ENCODE measurements at regions not wholly inside any gene's neighbourhood (a gene's known extent, or its start where the extent isn't known, plus 50 kb on each side); places are given as distances from the start of the nearest gene placed in this dataset.
"Not testable (repeated sequence)": the region's sequence is repeated elsewhere in the genome, so short reads cannot be mapped to it uniquely, and the experiment has no call there.

- Histone ChIP-seq H3K9ac (ENCODE audit: low read length in 5 of 5) (no peak overlapping the region), H3K4me3 (ENCODE audit: low read depth in 1 of 5, low read length in 5 of 5) (no peak overlapping the region), H3K27ac (ENCODE audit: low read depth, low read length) (no peak overlapping the region), H3K27me3 (ENCODE audit: control insufficient read depth in 5 of 5, insufficient read depth in 4 of 5, low read length in 5 of 5) (no peaks in the 10 kb centered on the region), H3K9me3 (ENCODE audit: control insufficient read depth in 5 of 5, low read length in 5 of 5) (no peaks in the 10 kb centered on the region), H3K36me3 (ENCODE audit: control insufficient read depth in 5 of 5, insufficient read depth in 5 of 5, low read length in 5 of 5) (no peaks in the 10 kb centered on the region), H3K4me1 (ENCODE audit: control insufficient read depth in 5 of 5, insufficient read depth in 5 of 5, low read length in 5 of 5) (peaks cover 0 to 4% (median 0%) of the 10 kb centered on the region in 5 donors)
These were observed 731.0 kb downstream of the EPHA7 start for GRCh38 chr6:92688342-92688741.

- no peaks in the 10 kb centered on the region for H3K27me3 ChIP-seq (ENCODE audit: control insufficient read depth in 5 of 5, insufficient read depth in 4 of 5, low read length in 5 of 5)
- H3K9me3 ChIP-seq (ENCODE audit: control insufficient read depth in 5 of 5, low read length in 5 of 5), result no peaks in the 10 kb centered on the region
- H3K4me3 ChIP-seq (ENCODE audit: low read depth in 1 of 5, low read length in 5 of 5), result no peak overlapping the region
- H3K36me3 ChIP-seq (ENCODE audit: control insufficient read depth in 5 of 5, insufficient read depth in 5 of 5, low read length in 5 of 5), result no peaks in the 10 kb centered on the region
- no peak overlapping the region for H3K27ac ChIP-seq (ENCODE audit: low read depth, low read length)
- no peak overlapping the region for H3K9ac ChIP-seq (ENCODE audit: low read length in 5 of 5)
- H3K4me1 ChIP-seq (ENCODE audit: control insufficient read depth in 5 of 5, insufficient read depth in 5 of 5, low read length in 5 of 5), result peaks cover 0 to 4% (median 0%) of the 10 kb centered on the region in 5 donors
These were observed 732.1 kb downstream of the EPHA7 start for GRCh38 chr6:92687278-92687677.

- Histone ChIP-seq H3K4me3 (ENCODE audit: low read depth in 1 of 5, low read length in 5 of 5) (no peak overlapping the region), H3K36me3 (ENCODE audit: control insufficient read depth in 5 of 5, insufficient read depth in 5 of 5, low read length in 5 of 5) (no peaks in the 10 kb centered on the region), H3K27me3 (ENCODE audit: control insufficient read depth in 5 of 5, insufficient read depth in 4 of 5, low read length in 5 of 5) (no peaks in the 10 kb centered on the region), H3K9ac (ENCODE audit: low read length in 5 of 5) (no peak overlapping the region), H3K27ac (ENCODE audit: low read depth, low read length) (no peak overlapping the region), H3K9me3 (ENCODE audit: control insufficient read depth in 5 of 5, low read length in 5 of 5) (no peaks in the 10 kb centered on the region), H3K4me1 (ENCODE audit: control insufficient read depth in 5 of 5, insufficient read depth in 5 of 5, low read length in 5 of 5) (peaks cover 0 to 4% (median 0%) of the 10 kb centered on the region in 5 donors)
These were observed 735.0 kb downstream of the EPHA7 start for GRCh38 chr6:92684386-92684785.

GRCh38 chr6:92683748-92684147 is 735.6 kb downstream of the EPHA7 start:
- H3K27me3 ChIP-seq (ENCODE audit: control insufficient read depth in 5 of 5, insufficient read depth in 4 of 5, low read length in 5 of 5), result no peaks in the 10 kb centered on the region
- no peaks in the 10 kb centered on the region for H3K36me3 ChIP-seq (ENCODE audit: control insufficient read depth in 5 of 5, insufficient read depth in 5 of 5, low read length in 5 of 5)
- no peaks in the 10 kb centered on the region for H3K9me3 ChIP-seq (ENCODE audit: control insufficient read depth in 5 of 5, low read length in 5 of 5)
- no peak overlapping the region for H3K27ac ChIP-seq (ENCODE audit: low read depth, low read length)
- no peak overlapping the region for H3K4me3 ChIP-seq (ENCODE audit: low read depth in 1 of 5, low read length in 5 of 5)
- peaks cover 0 to 4% (median 0%) of the 10 kb centered on the region in 5 donors for H3K4me1 ChIP-seq (ENCODE audit: control insufficient read depth in 5 of 5, insufficient read depth in 5 of 5, low read length in 5 of 5)
- H3K9ac ChIP-seq (ENCODE audit: low read length in 5 of 5), result no peak overlapping the region

- H3K27ac ChIP-seq (ENCODE audit: low read depth, low read length), result no peak overlapping the region
- H3K36me3 ChIP-seq (ENCODE audit: control insufficient read depth in 5 of 5, insufficient read depth in 5 of 5, low read length in 5 of 5), result no peaks in the 10 kb centered on the region
- no peaks in the 10 kb centered on the region for H3K27me3 ChIP-seq (ENCODE audit: control insufficient read depth in 5 of 5, insufficient read depth in 4 of 5, low read length in 5 of 5)
- no peaks in the 10 kb centered on the region for H3K9me3 ChIP-seq (ENCODE audit: control insufficient read depth in 5 of 5, low read length in 5 of 5)
- no peak overlapping the region for H3K9ac ChIP-seq (ENCODE audit: low read length in 5 of 5)
- H3K4me1 ChIP-seq (ENCODE audit: control insufficient read depth in 5 of 5, insufficient read depth in 5 of 5, low read length in 5 of 5), result no peaks in the 10 kb centered on the region
- H3K4me3 ChIP-seq (ENCODE audit: low read depth in 1 of 5, low read length in 5 of 5), result no peak overlapping the region
These were observed 736.6 kb downstream of the EPHA7 start for GRCh38 chr6:92682516-92683398.

- H3K9ac ChIP-seq (ENCODE audit: low read length in 5 of 5), result no peak overlapping the region
- no peaks in the 10 kb centered on the region for H3K36me3 ChIP-seq (ENCODE audit: control insufficient read depth in 5 of 5, insufficient read depth in 5 of 5, low read length in 5 of 5)
- no peaks in the 10 kb centered on the region for H3K4me1 ChIP-seq (ENCODE audit: control insufficient read depth in 5 of 5, insufficient read depth in 5 of 5, low read length in 5 of 5)
- no peaks in the 10 kb centered on the region for H3K27me3 ChIP-seq (ENCODE audit: control insufficient read depth in 5 of 5, insufficient read depth in 4 of 5, low read length in 5 of 5)
- no peak overlapping the region for H3K27ac ChIP-seq (ENCODE audit: low read depth, low read length)
- no peaks in the 10 kb centered on the region for H3K9me3 ChIP-seq (ENCODE audit: control insufficient read depth in 5 of 5, low read length in 5 of 5)
- no peak overlapping the region for H3K4me3 ChIP-seq (ENCODE audit: low read depth in 1 of 5, low read length in 5 of 5)
These were observed 738.0 kb downstream of the EPHA7 start for GRCh38 chr6:92681401-92681800.

GRCh38 chr6:92671462-92671861 is 747.9 kb downstream of the EPHA7 start:
- H3K9me3 ChIP-seq (ENCODE audit: control insufficient read depth in 5 of 5, low read length in 5 of 5); H3K27ac ChIP-seq (ENCODE audit: low read depth, low read length); H3K4me1 ChIP-seq (ENCODE audit: control insufficient read depth in 5 of 5, insufficient read depth in 5 of 5, low read length in 5 of 5); H3K9ac ChIP-seq (ENCODE audit: low read length in 5 of 5); H3K36me3 ChIP-seq (ENCODE audit: control insufficient read depth in 5 of 5, insufficient read depth in 5 of 5, low read length in 5 of 5); H3K27me3 ChIP-seq (ENCODE audit: control insufficient read depth in 5 of 5, insufficient read depth in 4 of 5, low read length in 5 of 5); H3K4me3 ChIP-seq (ENCODE audit: low read depth in 1 of 5, low read length in 5 of 5): not testable (repeated sequence)

GRCh38 chr6:92667843-92668242 is 751.5 kb downstream of the EPHA7 start:
- no peaks in the 10 kb centered on the region for H3K27me3 ChIP-seq (ENCODE audit: control insufficient read depth in 5 of 5, insufficient read depth in 4 of 5, low read length in 5 of 5)
- no peaks in the 10 kb centered on the region for H3K4me1 ChIP-seq (ENCODE audit: control insufficient read depth in 5 of 5, insufficient read depth in 5 of 5, low read length in 5 of 5)
- H3K4me3 ChIP-seq (ENCODE audit: low read depth in 1 of 5, low read length in 5 of 5), result no peak overlapping the region
- no peaks in the 10 kb centered on the region for H3K9me3 ChIP-seq (ENCODE audit: control insufficient read depth in 5 of 5, low read length in 5 of 5)
- H3K9ac ChIP-seq (ENCODE audit: low read length in 5 of 5), result no peak overlapping the region
- H3K27ac ChIP-seq (ENCODE audit: low read depth, low read length), result no peak overlapping the region
- no peaks in the 10 kb centered on the region for H3K36me3 ChIP-seq (ENCODE audit: control insufficient read depth in 5 of 5, insufficient read depth in 5 of 5, low read length in 5 of 5)

GRCh38 chr6:92648364-92649086 is 770.8 kb downstream of the EPHA7 start:
- H3K27me3 ChIP-seq (ENCODE audit: control insufficient read depth in 5 of 5, insufficient read depth in 4 of 5, low read length in 5 of 5), result no peaks in the 10 kb centered on the region
- no peaks in the 10 kb centered on the region for H3K4me1 ChIP-seq (ENCODE audit: control insufficient read depth in 5 of 5, insufficient read depth in 5 of 5, low read length in 5 of 5)
- H3K9ac ChIP-seq (ENCODE audit: low read length in 5 of 5), result no peak overlapping the region
- H3K27ac ChIP-seq (ENCODE audit: low read depth, low read length), result no peak overlapping the region
- H3K36me3 ChIP-seq (ENCODE audit: control insufficient read depth in 5 of 5, insufficient read depth in 5 of 5, low read length in 5 of 5), result no peaks in the 10 kb centered on the region
- H3K9me3 ChIP-seq (ENCODE audit: control insufficient read depth in 5 of 5, low read length in 5 of 5), result peaks cover 0 to 5% (median 3%) of the 10 kb centered on the region in 5 donors
- no peak overlapping the region for H3K4me3 ChIP-seq (ENCODE audit: low read depth in 1 of 5, low read length in 5 of 5)

GRCh38 chr6:92647630-92648029 is 771.7 kb downstream of the EPHA7 start:
- Histone ChIP-seq H3K4me3 (ENCODE audit: low read depth in 1 of 5, low read length in 5 of 5) (no peak overlapping the region), H3K27ac (ENCODE audit: low read depth, low read length) (no peak overlapping the region), H3K4me1 (ENCODE audit: control insufficient read depth in 5 of 5, insufficient read depth in 5 of 5, low read length in 5 of 5) (no peaks in the 10 kb centered on the region), H3K36me3 (ENCODE audit: control insufficient read depth in 5 of 5, insufficient read depth in 5 of 5, low read length in 5 of 5) (no peaks in the 10 kb centered on the region), H3K27me3 (ENCODE audit: control insufficient read depth in 5 of 5, insufficient read depth in 4 of 5, low read length in 5 of 5) (no peaks in the 10 kb centered on the region), H3K9ac (ENCODE audit: low read length in 5 of 5) (no peak overlapping the region), H3K9me3 (ENCODE audit: control insufficient read depth in 5 of 5, low read length in 5 of 5) (peaks cover 0 to 5% (median 3%) of the 10 kb centered on the region in 5 donors)

Measured in subcutaneous abdominal adipose tissue (tissue), 5 donors.